Ammon's horn (tissue), 1 donor: ENCODE measurements at regions not wholly inside any gene's neighbourhood (a gene's known extent, or its start where the extent isn't known, plus 50 kb on each side); places are given as distances from the start of the nearest gene placed in this dataset.
"Not testable (repeated sequence)": the region's sequence is repeated elsewhere in the genome, so short reads cannot be mapped to it uniquely, and the experiment has no call there.

Experiments
- DNase-seq: peaks from one replicate; pipeline ENCODE4 v3.0.0-alpha.2; 2016; ENCODE audit warnings: low spot score

DNA sequence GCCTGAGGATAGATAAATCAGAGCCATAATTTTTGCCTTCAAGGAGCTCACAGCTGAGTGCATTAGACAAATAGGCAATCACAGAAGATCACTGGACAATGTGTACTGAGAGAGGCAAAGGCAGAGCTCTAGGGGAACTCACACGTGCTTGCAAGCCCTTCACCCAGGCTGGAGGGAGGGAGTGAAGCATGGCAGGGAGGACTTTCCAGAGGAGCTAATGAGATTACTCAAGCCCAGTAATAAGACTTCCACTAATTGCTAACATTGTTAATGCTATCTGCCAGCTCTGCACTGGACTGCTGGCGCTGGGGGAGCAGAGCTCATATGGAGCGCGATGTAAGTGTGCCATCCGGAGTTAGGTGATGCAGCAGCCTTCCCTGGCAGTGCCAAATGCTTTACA lies 408.4 kb downstream of the NTRK2 start:
- DNase-seq: no peak

DNA sequence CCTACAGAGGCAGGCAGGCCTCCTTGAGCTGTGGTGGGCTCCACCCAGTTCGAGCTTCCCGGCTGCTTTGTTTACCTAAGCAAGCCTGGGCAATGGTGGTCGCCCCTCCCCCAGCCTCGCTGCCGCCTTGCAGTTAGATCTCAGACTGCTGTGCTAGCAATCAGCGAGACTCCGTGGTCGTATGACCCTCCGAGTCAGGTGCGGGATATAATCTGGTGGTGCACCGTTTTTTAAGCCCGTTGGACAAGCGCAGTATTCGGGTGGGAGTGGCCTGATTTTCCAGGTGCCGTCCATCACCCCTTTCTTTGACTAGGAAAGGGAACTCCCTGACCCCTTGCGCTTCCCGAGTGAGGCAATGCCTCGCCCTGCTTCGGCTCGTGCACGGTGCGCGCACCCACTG lies 407.6 kb downstream of the NTRK2 start:
- DNase-seq: not testable (repeated sequence)
